H1 (cell line): ENCODE measurements at regions not wholly inside any gene's neighbourhood (a gene's known extent, or its start where the extent isn't known, plus 50 kb on each side); places are given as distances from the start of the nearest gene placed in this dataset.

Source experiments
- CTCF ChIA-PET: fragments of 300-600 bp; sonication (Branson Sonifier 250); formaldehyde crosslinking; loops from one replicate; lab custom pipeline; 2021; ENCODE audit not compliant: partially characterized antibody; lab: Charles Lee
- POLR2A ChIA-PET: fragments of 300-600 bp; sonication (Branson Sonifier 250); formaldehyde crosslinking; loops from one replicate; lab custom pipeline; 2021; ENCODE audit warnings: inconsistent platforms; ENCODE audit not compliant: partially characterized antibody; lab: Charles Lee
- DNase-seq, 2 experiments: peaks; one replicate each; pipeline versions ENCODE4 v3.0.0 to v3.0.0-alpha.2; 2010 to 2022; ENCODE audit warnings: low spot score in 2 of 2, low read depth in 1 of 2, mixed read lengths in 1 of 2
- FAIRE-seq: peaks from 2 replicates; lab custom pipeline; 2011; peaks lifted over from hg19 to GRCh38; lab: Jason Lieb, UNC
- H2AFZ ChIP-seq: 2 replicates; pipeline ENCODE4 v1.8.1; 2012; ENCODE audit warnings: low read length, inconsistent platforms
- H2AK5ac ChIP-seq: 2 replicates; pipeline ENCODE4 v1.6.1; 2013; ENCODE audit warnings: low read depth, low read length
- H2BK120ac ChIP-seq: replicated peaks from 2 replicates; pipeline ENCODE3; 2013; ENCODE audit warnings: low read depth, low read length, inconsistent platforms
- H2BK12ac ChIP-seq: 2 replicates; pipeline ENCODE4 v1.6.1; 2013; ENCODE audit warnings: low read depth, low read length
- H2BK15ac ChIP-seq: 2 replicates; pipeline ENCODE4 v1.6.1; 2013; ENCODE audit warnings: low read length
- H2BK20ac ChIP-seq: 2 replicates; pipeline ENCODE4 v1.6.1; 2013; ENCODE audit warnings: low read length
- H2BK5ac ChIP-seq: 2 replicates; pipeline ENCODE4 v1.6.1; 2013; ENCODE audit warnings: low read depth, low read length
- H3K14ac ChIP-seq: 2 replicates; pipeline ENCODE4 v1.6.1; 2013; ENCODE audit warnings: inconsistent platforms; ENCODE audit not compliant: insufficient read length
- H3K18ac ChIP-seq: 2 replicates; pipeline ENCODE4 v1.6.1; 2013; ENCODE audit warnings: low read length; ENCODE audit errors: extremely low read depth
- H3K23ac ChIP-seq: 2 replicates; pipeline ENCODE4 v1.6.1; 2013; ENCODE audit warnings: inconsistent platforms; ENCODE audit not compliant: insufficient read length
- H3K23me2 ChIP-seq: 2 replicates; pipeline ENCODE4 v1.6.1; 2013; ENCODE audit warnings: low read depth, low read length
- H3K27ac ChIP-seq: 2 replicates; pipeline ENCODE4 v1.6.1; 2011; ENCODE audit warnings: low read depth, low read length, inconsistent platforms
- H3K27me3 ChIP-seq, 4 experiments: replicated peaks in 1 of 4; 1 replicate in 1 of 4; 2 replicates in 3 of 4; pipeline versions ENCODE4 v1.6.1 to v1.8.1; 2011 to 2013; ENCODE audit warnings: low read length in 3 of 4, mild to moderate bottlenecking in 3 of 4, inconsistent platforms in 2 of 4, mixed read lengths in 2 of 4, moderate library complexity in 1 of 4; ENCODE audit not compliant: control insufficient read depth in 3 of 4, insufficient read depth in 3 of 4; ENCODE audit errors: extremely low read depth in 1 of 4
- H3K36me3 ChIP-seq, 4 experiments: 2 replicates each; pipeline versions ENCODE4 v1.6.1 to v1.8.1; 2011 to 2013; ENCODE audit warnings: mild to moderate bottlenecking in 4 of 4, low read length in 3 of 4, moderate library complexity in 2 of 4, control low read depth in 1 of 4, inconsistent platforms in 1 of 4; ENCODE audit not compliant: insufficient read depth in 4 of 4, control insufficient read depth in 2 of 4
- H3K4ac ChIP-seq: replicated peaks from 2 replicates; pipeline ENCODE3; 2013; ENCODE audit warnings: low read length, low read depth, mixed read lengths, inconsistent platforms; ENCODE audit not compliant: insufficient read length
- H3K4me1 ChIP-seq, 4 experiments: replicated peaks in 1 of 4; 1 replicate in 1 of 4; 2 replicates in 3 of 4; pipeline versions ENCODE4 v1.6.1 to v1.8.1; 2011 to 2013; ENCODE audit warnings: low read length in 3 of 4, inconsistent platforms in 2 of 4, mixed read lengths in 1 of 4; ENCODE audit not compliant: insufficient read depth in 4 of 4, control insufficient read depth in 3 of 4
- H3K4me2 ChIP-seq, 2 experiments: 2 replicates each; pipeline versions ENCODE4 v1.6.1 to v1.8.1; 2011 to 2013; ENCODE audit warnings: low read depth in 2 of 2, low read length in 2 of 2, control low read depth in 1 of 2, inconsistent platforms in 1 of 2, mild to moderate bottlenecking in 1 of 2; ENCODE audit not compliant: insufficient read depth in 1 of 2
- H3K4me3 ChIP-seq, 4 experiments: fragments of 200-600, 300-600 bp in 1 of 4; sonication (generic), shearing (Covaris generic), sonication (Bioruptor Twin) in 1 of 4; 2 replicates each; pipeline versions ENCODE4 v1.5.1 to v1.8.1; 2011 to 2016; ENCODE audit warnings: low read length in 4 of 4, low read depth in 3 of 4, control low read depth in 2 of 4, inconsistent platforms in 2 of 4, mild to moderate bottlenecking in 2 of 4, mixed read lengths in 1 of 4, moderate library complexity in 1 of 4; ENCODE audit not compliant: insufficient read depth in 2 of 4; ENCODE audit errors: extremely low read depth in 1 of 4
- H3K56ac ChIP-seq: replicated peaks from 2 replicates; pipeline ENCODE3; 2013; ENCODE audit warnings: low read depth, mild to moderate bottlenecking, mixed read lengths, low read length, inconsistent platforms; ENCODE audit not compliant: insufficient read length
- H3K79me1 ChIP-seq: 2 replicates; pipeline ENCODE4 v1.6.1; 2013; ENCODE audit warnings: low read depth, low read length, control low read depth
- H3K79me2 ChIP-seq, 2 experiments: 2 replicates each; pipeline versions ENCODE4 v1.6.1 to v1.8.1; 2012 to 2013; ENCODE audit warnings: low read length in 2 of 2, mild to moderate bottlenecking in 2 of 2, inconsistent platforms in 1 of 2; ENCODE audit not compliant: insufficient read depth in 2 of 2, control insufficient read depth in 1 of 2
- H3K9ac ChIP-seq, 4 experiments: replicated peaks in 1 of 4; 1 replicate in 1 of 4; 2 replicates in 3 of 4; pipeline versions ENCODE4 v1.6.1 to v1.8.1; 2011 to 2013; ENCODE audit warnings: low read depth in 3 of 4, low read length in 3 of 4, control low read depth in 2 of 4, mild to moderate bottlenecking in 2 of 4, moderate library complexity in 2 of 4, inconsistent platforms in 1 of 4; ENCODE audit errors: extremely low read depth in 1 of 4
- H3K9me3 ChIP-seq, 2 experiments: 2 replicates each; pipeline versions ENCODE4 v1.6.1 to v1.8.1; 2012 to 2013; ENCODE audit warnings: mild to moderate bottlenecking in 2 of 2, moderate library complexity in 2 of 2, control low read depth in 1 of 2, inconsistent platforms in 1 of 2, low read depth in 1 of 2, low read length in 1 of 2, mixed read lengths in 1 of 2; ENCODE audit not compliant: insufficient read depth in 2 of 2
- H4K20me1 ChIP-seq, 2 experiments: replicated peaks in 1 of 2; 2 replicates each; pipeline versions ENCODE3 to v1.8.1; 2011 to 2013; ENCODE audit warnings: inconsistent platforms in 2 of 2, low read length in 2 of 2, mild to moderate bottlenecking in 1 of 2; ENCODE audit not compliant: insufficient read depth in 2 of 2, control insufficient read depth in 1 of 2
- H4K5ac ChIP-seq: 2 replicates; pipeline ENCODE4 v1.6.1; 2013; ENCODE audit warnings: low read length, low read depth, mixed read lengths, inconsistent platforms; ENCODE audit not compliant: insufficient read length
- H4K8ac ChIP-seq: 2 replicates; pipeline ENCODE4 v1.8.0; 2013; ENCODE audit warnings: mild to moderate bottlenecking, moderate library complexity, low read length, inconsistent platforms; ENCODE audit not compliant: insufficient read depth; ENCODE audit errors: extremely low read depth
- H4K91ac ChIP-seq: replicated peaks from 2 replicates; pipeline ENCODE3; 2013; ENCODE audit warnings: low read length, mixed read lengths, inconsistent platforms; ENCODE audit not compliant: insufficient read length
- BCL11A ChIP-seq, 2 experiments: IDR thresholded peaks; one replicate each; pipeline ENCODE4 v1.6.1; 2011; ENCODE audit warnings: low read depth in 2 of 2, low read length in 2 of 2, mild to moderate bottlenecking in 2 of 2
- BRCA1 ChIP-seq: IDR thresholded peaks from 2 replicates; pipeline ENCODE4 v1.6.1; 2012; ENCODE audit warnings: low read depth, low read length, improper control_type of control experiment
- CBX8 ChIP-seq: fragments of 300-800, 300-1000 bp; sonication (generic); IDR thresholded peaks from 2 replicates; pipeline ENCODE4 v1.7.1; 2016; ENCODE audit warnings: low read depth, low read length, borderline replicate concordance
- CHD2 ChIP-seq: IDR thresholded peaks from 2 replicates; pipeline ENCODE4 v1.6.1; 2012; ENCODE audit warnings: low read length, improper control_type of control experiment
- CREB1 ChIP-seq: IDR thresholded peaks from 2 replicates; pipeline ENCODE4 v1.6.1; 2012; ENCODE audit warnings: inconsistent platforms
- EZH2 ChIP-seq: fragments of 200-600 bp; sonication (generic); IDR thresholded peaks from 2 replicates; pipeline ENCODE4 v1.7.1; 2012; ENCODE audit warnings: low read depth, mild to moderate bottlenecking, moderate library complexity, low read length, inconsistent platforms; ENCODE audit not compliant: severe bottlenecking
- JUND ChIP-seq: IDR thresholded peaks from 2 replicates; pipeline ENCODE4 v1.6.1; 2011; ENCODE audit warnings: mild to moderate bottlenecking, improper control_type of control experiment, low read length
- KDM5A ChIP-seq: fragments of 200-600 bp; IDR thresholded peaks from 2 replicates; pipeline ENCODE4 v1.7.1; 2012; ENCODE audit warnings: mild to moderate bottlenecking, low read length, inconsistent platforms, mixed read lengths
- NANOG ChIP-seq: IDR thresholded peaks from 2 replicates; pipeline ENCODE4 v1.6.1; 2011; ENCODE audit warnings: low read length, low read depth, mild to moderate bottlenecking, inconsistent platforms; ENCODE audit not compliant: insufficient read depth, poor library complexity, severe bottlenecking
- NRF1 ChIP-seq: IDR thresholded peaks from 2 replicates; pipeline ENCODE4 v1.6.1; 2011; ENCODE audit warnings: mild to moderate bottlenecking, low read depth, low read length, improper control_type of control experiment
- SIN3A ChIP-seq, 2 experiments: IDR thresholded peaks in 1 of 2; conservative IDR thresholded peaks in 1 of 2; 2 replicates each; pipeline ENCODE4 v1.6.1; 2011 to 2012; ENCODE audit warnings: low read length in 2 of 2, improper control_type of control experiment in 1 of 2, low read depth in 1 of 2, mild to moderate bottlenecking in 1 of 2
- SP4 ChIP-seq: IDR thresholded peaks from 2 replicates; pipeline ENCODE4 v1.6.1; 2012; ENCODE audit warnings: low read length, inconsistent platforms
- TAF7 ChIP-seq: optimal IDR thresholded peaks from 2 replicates; pipeline ENCODE3; 2011; ENCODE audit warnings: low read depth, mild to moderate bottlenecking, inconsistent platforms, low read length, moderate library complexity, borderline replicate concordance
- TBP ChIP-seq: IDR thresholded peaks from 2 replicates; pipeline ENCODE4 v1.6.1; 2011; ENCODE audit warnings: low read depth, low read length, improper control_type of control experiment
- ZNF274 ChIP-seq: IDR thresholded peaks from 2 replicates; pipeline ENCODE4 v1.7.0; 2012; ENCODE audit warnings: low read length, borderline replicate concordance; ENCODE audit errors: extremely low read depth
- WGBS, 2 experiments: shearing (Covaris generic) in 1 of 2; methylation state at CpG; one replicate each; pipeline versions ENCODE4 v1.1.6 to v1.1.7; 2013 to 2015; ENCODE audit warnings: low lambda C conversion rate in 2 of 2, mixed read lengths in 2 of 2, inconsistent platforms in 1 of 2, low coverage in 1 of 2, missing lambda C conversion rate in 1 of 2; ENCODE audit not compliant: insufficient replicate concordance in 2 of 2, insufficient coverage in 1 of 2, insufficient read length in 1 of 2; ENCODE audit errors: extremely low coverage in 1 of 2, missing lambda C conversion rate in 1 of 2; 5-methylcytosine and 5-hydroxymethylcytosine counted together

GRCh38 chr13:61874970-61875579 lies 459.4 kb upstream of the PCDH20 start:
- no peak for DNase-seq
- Histone ChIP-seq H3K79me2 (no peaks in the 10 kb centered on the region), H4K5ac (no peak overlapping the region), H2AFZ (no peak overlapping the region), H4K8ac (no peak overlapping the region), H2BK5ac (no peak overlapping the region), H3K4me2 (no peak overlapping the region), H4K91ac (no peak overlapping the region), H2AK5ac (no peak overlapping the region), H3K23me2 (no peaks in the 10 kb centered on the region), H3K27ac (no peak overlapping the region), H3K4me1 (no peaks in the 10 kb centered on the region), H3K18ac (no peak overlapping the region), H3K14ac (no peak overlapping the region), H3K56ac (no peak overlapping the region), H2BK120ac (no peak overlapping the region), H3K23ac (no peak overlapping the region), H3K9me3 (peaks cover 24 to 27% of the 10 kb centered on the region in 2 experiments), H3K27me3 (no peaks in the 10 kb centered on the region), H2BK20ac (no peak overlapping the region), H3K4me3 (no peak overlapping the region), H2BK12ac (no peak overlapping the region), H4K20me1 (no peaks in the 10 kb centered on the region), H3K4ac (no peak overlapping the region), H3K79me1 (no peaks in the 10 kb centered on the region), H3K36me3 (no peaks in the 10 kb centered on the region; a peak in 1 of 8 replicates), H2BK15ac (no peak overlapping the region), H3K9ac (no peak overlapping the region)
- no peak for FAIRE-seq
- CTCF ChIA-PET, result interaction anchor here (0.8 kb wide), 1 partner anchor 12 kb away, joined by 3 read pairs; no protein-coding TSS in a partner anchor
- 94% methylated on average over 2 of the region's 2 CpGs; no CpG with 5 or more reads in 1 of the 2 experiments for WGBS, 2 experiments
- POLR2A ChIA-PET, result no interaction called here
- TF ChIP-seq NANOG (no peak), SP4 (no peak), TBP (no peak), CREB1 (no peak), BRCA1 (no peak), TAF7 (no peak), BCL11A (IDR thresholded peaks at IDR 0.05; ENCODE audit: low read depth in 2 of 2, low read length in 2 of 2) (no peak), NRF1 (no peak), CBX8 (no peak), SIN3A (conservative IDR thresholded peaks at IDR 0.05 in 1 of 2, IDR thresholded peaks at IDR 0.05 in 1 of 2; ENCODE audit: low read depth in 1 of 2, low read length in 2 of 2) (no peak), CHD2 (no peak), KDM5A (no peak), ZNF274 (no peak), EZH2 (no peak), JUND (no peak)
